ENCODE measurements at regions not wholly inside any gene's neighbourhood (a gene's known extent, or its start where the extent isn't known, plus 50 kb on each side); places are given as distances from the start of the nearest gene placed in this dataset.
A peak's percentile ranks its signal among the peaks of the same experiment; 100 is the strongest.

- TF ChIP-seq TEAD2 (tag; IDR thresholded peaks at IDR 0.05) = no peak
Observed at GRCh38 chr6:6713657-6714056, 125.1 kb downstream of the LY86 start (continued).

GRCh38 chr6:6714118-6714897, 125.8 kb downstream of the LY86 start:
- Histone ChIP-seq H3K9me3 (replicated peaks; ENCODE audit: control insufficient read depth, insufficient read depth, low read depth, low read length) (no peaks in the 10 kb centered on the region), H3K79me2 (ENCODE audit: control insufficient read depth, insufficient read depth, low read length) (no peaks in the 10 kb centered on the region), H3K4me1 (replicated peaks in 1 of 2; ENCODE audit: control insufficient read depth in 2 of 2, insufficient read depth in 2 of 2, low read length in 2 of 2) (peaks cover 28 to 41% of the 10 kb centered on the region in 2 experiments), H2AFZ (ENCODE audit: low read depth, low read length) (0 out of 2 replicates have a peak overlapping the region, but pooled peaks have one; percentile 11), H3K9ac (ENCODE audit: insufficient read depth in 1 of 2, low read depth in 2 of 2, low read length in 2 of 2) (no peak overlapping the region), H4K20me1 (replicated peaks; ENCODE audit: control insufficient read depth, insufficient read depth, low read length) (no peaks in the 10 kb centered on the region), H3K4me3 (no peak overlapping the region), H3K27ac (ENCODE audit: extremely low read depth, low read depth, low read length) (no peak overlapping the region), H3K9me1 (ENCODE audit: control insufficient read depth, insufficient read depth, low read length) (no peaks in the 10 kb centered on the region), H3K4me2 (ENCODE audit: insufficient read depth, low read length) (no peak overlapping the region), H3K27me3 (ENCODE audit: control insufficient read depth in 2 of 2, insufficient read depth in 2 of 2, low read length in 2 of 2) (no peaks in the 10 kb centered on the region), H3K36me3 (ENCODE audit: control insufficient read depth, insufficient read depth, low read length) (no peaks in the 10 kb centered on the region)
- ATAC-seq = no peak
- CTCF ChIA-PET (ENCODE audit: low intra/inter-chr PET ratio) = no interaction called here
- TF ChIP-seq SPI1 (IDR thresholded peaks at IDR 0.05; ENCODE audit: borderline replicate concordance, low read depth, low read length) (no peak), PPARD (CRISPR knock-in tag; IDR thresholded peaks at IDR 0.05) (no peak), BRD9 (IDR thresholded peaks at IDR 0.05; ENCODE audit: low read depth, partially characterized antibody) (no peak), SIRT6 (IDR thresholded peaks at IDR 0.05; ENCODE audit: low read depth, low read length) (no peak), EP300 (IDR thresholded peaks at IDR 0.05; ENCODE audit: low read length) (no peak), ZNF3 (CRISPR knock-in tag; IDR thresholded peaks at IDR 0.05) (no peak), RCOR1 (IDR thresholded peaks at IDR 0.05; ENCODE audit: borderline replicate concordance in 1 of 2, low read depth in 2 of 2, low read length in 2 of 2) (no peak), HSF4 (CRISPR knock-in tag; IDR thresholded peaks at IDR 0.05; ENCODE audit: borderline replicate concordance) (no peak), TEAD2 (tag; IDR thresholded peaks at IDR 0.05) (no peak), HMG20A (CRISPR knock-in tag; conservative IDR thresholded peaks at IDR 0.05) (no peak), SP1 (CRISPR knock-in tag; IDR thresholded peaks at IDR 0.05) (no peak), DLX4 (CRISPR knock-in tag; IDR thresholded peaks at IDR 0.05) (no peak), TRIM24 (IDR thresholded peaks at IDR 0.05) (no peak), HBP1 (CRISPR knock-in tag; IDR thresholded peaks at IDR 0.05) (no peak), USF1 (CRISPR knock-in tag; IDR thresholded peaks at IDR 0.05) (no peak), ZFP30 (CRISPR knock-in tag; IDR thresholded peaks at IDR 0.05; ENCODE audit: borderline replicate concordance) (no peak), NEUROD1 (IDR thresholded peaks at IDR 0.05; ENCODE audit: borderline replicate concordance, low read depth, low read length, partially characterized antibody) (no peak), HMG20B (CRISPR knock-in tag; IDR thresholded peaks at IDR 0.05) (no peak)
- FAIRE-seq = no peak
- WGBS (ENCODE audit: insufficient coverage, low coverage, missing lambda C conversion rate) = 77% methylated on average over 12 of the region's 12 CpGs
- BruUV-seq (replicated peaks) = no TSS peak
- intact Hi-C loops (cut with micrococcal nuclease) (loop anchor here (5.0 kb wide), 1 partner anchor 453 kb away; no protein-coding TSS in a partner anchor), in situ Hi-C loops (cut with MboI) (no loop called here)
- POLR2A ChIA-PET = interaction anchor here (0.7 to 2.6 kb wide), 2 partner anchors 12 to 585 kb away, joined by 3 to 13 read pairs; no protein-coding TSS in a partner anchor
- no peak for DNase-seq (ENCODE audit: extremely low read depth in 1 of 4, low spot score in 3 of 4)

Measured in K562 (cell line).